ENCODE measurements at regions not wholly inside any gene's neighbourhood (a gene's known extent, or its start where the extent isn't known, plus 50 kb on each side); places are given as distances from the start of the nearest gene placed in this dataset.

DNA sequence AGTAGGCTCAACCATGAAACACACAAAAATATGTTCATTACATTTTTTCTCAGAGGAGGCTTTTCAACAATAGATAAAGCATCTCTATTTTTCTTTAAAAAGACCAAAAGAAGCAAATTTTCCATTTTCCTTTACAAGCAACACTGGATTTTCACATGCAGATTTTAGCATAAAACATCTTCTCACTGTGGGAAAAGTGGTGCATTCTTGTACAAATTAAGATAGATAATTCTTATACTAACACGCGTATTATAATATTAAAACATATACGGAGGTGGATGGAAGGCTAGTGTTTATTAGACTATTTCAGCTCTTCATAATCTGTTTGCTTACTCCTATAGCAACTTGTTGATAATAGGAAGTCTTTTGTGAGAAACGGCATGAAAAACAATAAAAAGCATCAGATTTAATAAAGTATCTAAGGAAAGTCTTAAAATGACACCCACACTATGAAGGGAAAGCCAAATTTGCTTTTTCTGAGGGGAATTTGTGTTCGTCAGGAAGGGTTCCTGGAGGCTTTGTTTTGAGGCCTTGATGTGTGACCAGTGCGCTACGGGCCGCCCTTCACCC lies 529.6 kb downstream of the SOX2 start:
- Histone ChIP-seq H4K8ac (ENCODE audit: low read depth in 2 of 2, low read length in 2 of 2) (no peak overlapping the region), H4K91ac (ENCODE audit: insufficient read depth, low read depth, low read length) (no peak overlapping the region), H3K14ac (replicated peaks; ENCODE audit: low read depth, low read length) (no peak overlapping the region), H3K9me1 (ENCODE audit: insufficient read depth, low read length) (no peaks in the 10 kb centered on the region), H3K4ac (ENCODE audit: low read depth, low read length) (no peak overlapping the region), H4K20me1 (ENCODE audit: insufficient read depth, low read length) (no peaks in the 10 kb centered on the region), H2AK5ac (ENCODE audit: low read depth, low read length) (no peak overlapping the region), H4K5ac (ENCODE audit: low read depth, low read length) (no peak overlapping the region), H2BK20ac (ENCODE audit: low read depth, low read length) (no peak overlapping the region), H3K9me3 (ENCODE audit: control insufficient read depth, insufficient read depth, low read length) (peaks cover 18% of the 10 kb centered on the region), H3K4me3 (ENCODE audit: insufficient read depth, low read depth, low read length) (no peak overlapping the region), H3K79me1 (ENCODE audit: low read depth in 1 of 2, low read length in 2 of 2) (no peaks in the 10 kb centered on the region), H3K56ac (ENCODE audit: extremely low read depth, insufficient read depth, low read length) (no peak overlapping the region), H3K18ac (ENCODE audit: low read depth, low read length) (no peak overlapping the region), H2BK120ac (ENCODE audit: low read depth, low read length) (no peak overlapping the region), H2AK9ac (replicated peaks; ENCODE audit: low read depth, low read length, poor library complexity) (no peak overlapping the region), H2BK5ac (ENCODE audit: low read depth, low read length, poor library complexity, severe bottlenecking) (no peak overlapping the region), H3K27me3 (ENCODE audit: control insufficient read depth, insufficient read depth, low read length) (no peaks in the 10 kb centered on the region), H3K27ac (ENCODE audit: insufficient read depth, low read length) (no peak overlapping the region), H3K9ac (ENCODE audit: low read depth, low read length) (no peak overlapping the region), H2BK15ac (ENCODE audit: low read depth, low read length) (no peak overlapping the region), H3K23ac (ENCODE audit: low read depth, low read length) (no peak overlapping the region), H3K36me3 (ENCODE audit: control insufficient read depth, insufficient read depth, low read length) (no peaks in the 10 kb centered on the region), H3K4me2 (ENCODE audit: low read depth, low read length) (no peak overlapping the region), H3K4me1 (ENCODE audit: control insufficient read depth, insufficient read depth, low read length) (no peaks in the 10 kb centered on the region), H2AFZ (replicated peaks; ENCODE audit: low read length, poor library complexity) (no peak overlapping the region)
- no TSS peak for BruUV-seq (replicated peaks)
- ATAC-seq (ENCODE audit: low read depth) (no peak), DNase-seq (no peak)
- no peak for TF ChIP-seq USF2 (IDR thresholded peaks at IDR 0.05; ENCODE audit: low read depth, low read length)
- TF ChIP-seq, protein P1, sequence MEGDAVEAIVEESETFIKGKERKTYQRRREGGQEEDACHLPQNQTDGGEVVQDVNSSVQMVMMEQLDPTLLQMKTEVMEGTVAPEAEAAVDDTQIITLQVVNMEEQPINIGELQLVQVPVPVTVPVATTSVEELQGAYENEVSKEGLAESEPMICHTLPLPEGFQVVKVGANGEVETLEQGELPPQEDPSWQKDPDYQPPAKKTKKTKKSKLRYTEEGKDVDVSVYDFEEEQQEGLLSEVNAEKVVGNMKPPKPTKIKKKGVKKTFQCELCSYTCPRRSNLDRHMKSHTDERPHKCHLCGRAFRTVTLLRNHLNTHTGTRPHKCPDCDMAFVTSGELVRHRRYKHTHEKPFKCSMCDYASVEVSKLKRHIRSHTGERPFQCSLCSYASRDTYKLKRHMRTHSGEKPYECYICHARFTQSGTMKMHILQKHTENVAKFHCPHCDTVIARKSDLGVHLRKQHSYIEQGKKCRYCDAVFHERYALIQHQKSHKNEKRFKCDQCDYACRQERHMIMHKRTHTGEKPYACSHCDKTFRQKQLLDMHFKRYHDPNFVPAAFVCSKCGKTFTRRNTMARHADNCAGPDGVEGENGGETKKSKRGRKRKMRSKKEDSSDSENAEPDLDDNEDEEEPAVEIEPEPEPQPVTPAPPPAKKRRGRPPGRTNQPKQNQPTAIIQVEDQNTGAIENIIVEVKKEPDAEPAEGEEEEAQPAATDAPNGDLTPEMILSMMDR (conservative IDR thresholded peaks at IDR 0.05; ENCODE audit: low read depth, low read length) = no peak
- TF ChIP-seq, protein P2, sequence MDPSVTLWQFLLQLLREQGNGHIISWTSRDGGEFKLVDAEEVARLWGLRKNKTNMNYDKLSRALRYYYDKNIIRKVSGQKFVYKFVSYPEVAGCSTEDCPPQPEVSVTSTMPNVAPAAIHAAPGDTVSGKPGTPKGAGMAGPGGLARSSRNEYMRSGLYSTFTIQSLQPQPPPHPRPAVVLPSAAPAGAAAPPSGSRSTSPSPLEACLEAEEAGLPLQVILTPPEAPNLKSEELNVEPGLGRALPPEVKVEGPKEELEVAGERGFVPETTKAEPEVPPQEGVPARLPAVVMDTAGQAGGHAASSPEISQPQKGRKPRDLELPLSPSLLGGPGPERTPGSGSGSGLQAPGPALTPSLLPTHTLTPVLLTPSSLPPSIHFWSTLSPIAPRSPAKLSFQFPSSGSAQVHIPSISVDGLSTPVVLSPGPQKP (IDR thresholded peaks at IDR 0.05; ENCODE audit: borderline replicate concordance, low read depth, low read length) = no peak
- in situ Hi-C loops (cut with MboI; ENCODE audit: low sequenced_read_pairs) = no loop called here
- no CpG with 5 or more reads among the region's 8 CpGs for WGBS, 2 experiments (ENCODE audit: extremely low coverage in 2 of 2, insufficient read length in 1 of 2)
- POLR2A ChIA-PET (ENCODE audit: unreplicated experiment) = no interaction called here
- intact Hi-C loops (cut with micrococcal nuclease) = no loop called here
- CTCF ChIA-PET = no interaction called here
- dilution Hi-C loops (cut with HindIII; ENCODE audit: low sequenced_read_pairs, unreplicated experiment) = no loop called here
